GM21717 (cell line): ENCODE measurements at regions not wholly inside any gene's neighbourhood (a gene's known extent, or its start where the extent isn't known, plus 50 kb on each side); places are given as distances from the start of the nearest gene placed in this dataset.
"Not testable (repeated sequence)": the region's sequence is repeated elsewhere in the genome, so short reads cannot be mapped to it uniquely, and the experiment has no call there.

ENCODE experiments used
- ATAC-seq: cut with Tn5 transposase; IDR thresholded peaks from one replicate; pipeline ENCODE4 v1.9.1; 2021; ENCODE audit warnings: mild to moderate bottlenecking, moderate library complexity; ENCODE audit not compliant: unreplicated experiment

GRCh38 chr4:93888308-93888707 is 59.8 kb downstream of the ATOH1 start:
- no peak for ATAC-seq

DNA sequence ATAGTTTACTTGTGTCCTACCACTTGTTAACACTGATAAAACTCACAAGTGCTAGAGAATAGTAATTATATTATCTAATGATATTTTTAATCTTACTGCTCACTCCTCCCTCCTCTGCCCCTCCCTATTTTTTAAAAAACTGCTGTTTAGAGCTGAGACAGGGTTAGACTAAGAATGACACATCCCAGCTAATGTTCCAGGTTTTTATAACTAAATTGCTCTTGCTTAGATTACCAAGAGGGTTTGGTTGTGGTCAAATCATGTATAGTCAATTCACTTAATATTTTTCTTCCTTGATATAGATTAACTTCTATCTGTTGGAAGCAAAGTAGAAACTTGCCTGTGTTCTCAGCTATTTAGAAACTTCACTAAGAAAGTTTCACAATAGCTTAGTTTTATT is 60.2 kb downstream of the ATOH1 start:
- no peak for ATAC-seq

GRCh38 chr4:93891244-93891643 is 62.7 kb downstream of the ATOH1 start:
- ATAC-seq = no peak

DNA sequence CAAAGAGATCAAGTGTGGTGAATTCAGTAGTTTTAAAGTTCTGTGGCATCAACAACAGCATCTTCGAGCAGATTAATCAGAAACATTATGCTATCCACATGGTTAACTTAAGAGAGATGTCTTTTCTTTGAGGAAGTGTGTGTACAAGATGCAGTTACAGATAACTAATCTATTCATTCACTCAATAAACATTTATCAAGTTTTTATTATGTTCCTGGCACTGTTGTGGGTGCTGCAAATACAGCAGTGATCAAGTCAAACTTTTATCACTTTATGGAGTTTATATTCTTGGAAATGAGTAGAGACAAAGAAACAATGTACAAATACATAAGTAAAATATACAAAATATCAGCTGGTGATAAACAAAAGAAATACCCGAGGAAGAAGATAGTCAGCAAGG is 66.4 kb downstream of the ATOH1 start:
- no peak for ATAC-seq

DNA sequence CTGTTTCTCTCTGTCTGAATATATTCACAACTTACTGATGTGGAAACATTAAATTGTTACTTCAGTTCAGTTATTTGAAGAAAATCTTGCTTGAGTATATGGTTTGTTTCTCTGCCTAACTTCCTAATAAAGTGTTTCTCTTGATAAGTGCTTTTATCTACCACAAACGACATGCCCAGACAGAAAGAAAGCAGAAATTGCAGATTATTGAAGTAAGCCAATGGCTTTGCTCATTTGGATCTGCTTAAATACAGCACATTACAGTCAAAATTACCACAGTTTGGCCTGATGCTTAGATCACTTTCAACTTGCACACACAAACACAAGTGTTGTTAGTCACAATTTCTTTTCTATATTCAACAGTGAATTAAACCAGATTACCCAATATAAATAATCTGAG is 68.0 kb downstream of the ATOH1 start:
- ATAC-seq = no peak

GRCh38 chr4:93897559-93897958 is 69.0 kb downstream of the ATOH1 start:
- no peak for ATAC-seq

DNA sequence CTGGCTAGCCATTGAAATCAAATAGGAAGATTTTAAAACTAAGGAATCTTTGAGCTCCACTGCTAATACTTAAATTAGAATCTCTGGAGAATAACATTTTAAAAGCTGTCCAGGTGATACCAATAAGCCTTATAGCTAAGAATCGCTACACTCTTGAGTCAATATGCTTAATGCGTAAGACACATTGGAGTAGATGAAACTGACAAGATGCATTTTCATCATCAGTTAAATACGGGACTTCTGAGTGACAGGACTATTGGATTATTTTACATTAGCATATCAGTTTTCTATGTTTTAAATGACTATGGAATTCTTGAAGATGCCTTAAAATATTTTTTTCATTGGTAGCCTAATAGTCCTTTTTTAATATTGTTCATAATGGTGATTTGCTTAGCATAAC is 80.2 kb downstream of the ATOH1 start:
- no peak for ATAC-seq

DNA sequence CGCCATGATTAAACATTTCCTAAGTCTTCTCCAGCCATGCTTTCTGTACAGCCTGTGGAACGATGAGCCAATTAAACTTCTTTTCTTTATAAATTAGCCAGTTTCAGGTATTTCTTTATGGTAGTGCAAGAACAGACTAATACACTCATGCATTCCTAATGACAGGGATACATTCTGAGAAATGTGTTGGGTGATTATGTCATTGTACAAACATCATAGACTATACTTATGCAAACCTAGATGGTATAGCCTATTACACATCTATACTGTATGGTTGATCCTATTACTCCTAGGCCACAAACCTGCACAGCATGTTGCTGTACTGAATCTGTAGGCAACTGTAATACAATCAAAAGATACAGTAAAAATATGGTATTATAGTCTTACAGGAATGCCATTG is 83.1 kb downstream of the ATOH1 start:
- no peak for ATAC-seq

DNA sequence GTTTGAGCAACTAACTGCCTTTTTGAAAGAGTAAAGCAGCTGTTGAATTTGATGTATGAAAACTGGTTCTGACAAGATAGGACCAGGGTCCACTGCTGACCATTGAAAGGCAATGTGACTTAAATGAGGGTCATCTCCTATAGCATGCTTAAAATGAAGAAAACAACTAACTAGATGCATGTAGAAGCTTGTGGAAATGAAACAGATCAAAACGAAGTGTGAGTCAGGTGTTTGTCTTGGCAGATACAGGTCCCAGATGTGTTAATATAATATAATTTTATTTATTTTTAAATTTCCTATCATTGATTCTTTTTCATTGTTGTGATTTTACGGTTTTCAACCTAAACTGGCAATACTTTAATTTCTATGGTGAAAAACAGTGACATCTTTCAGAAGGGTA is 83.6 kb downstream of the ATOH1 start:
- ATAC-seq = no peak

DNA sequence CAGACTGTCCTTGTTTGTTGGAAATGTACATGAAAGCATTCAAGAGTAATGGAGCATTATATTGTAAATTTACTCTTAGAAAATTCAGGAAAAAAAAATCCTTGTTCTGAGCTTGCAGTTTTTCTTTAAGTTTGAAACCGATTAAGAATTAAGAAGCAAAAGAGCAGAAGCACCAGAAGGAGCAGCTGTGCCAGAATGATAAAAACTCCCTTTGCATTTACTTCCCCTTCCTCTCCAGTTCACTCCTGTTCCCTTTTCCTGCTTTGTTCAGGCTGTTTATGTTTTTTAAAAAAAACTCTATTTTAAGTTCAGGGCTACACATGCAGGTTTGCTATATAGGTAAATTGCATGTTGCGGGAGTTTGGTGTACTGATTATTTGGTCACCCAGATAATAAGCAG is 90.3 kb downstream of the ATOH1 start:
- ATAC-seq = no peak

DNA sequence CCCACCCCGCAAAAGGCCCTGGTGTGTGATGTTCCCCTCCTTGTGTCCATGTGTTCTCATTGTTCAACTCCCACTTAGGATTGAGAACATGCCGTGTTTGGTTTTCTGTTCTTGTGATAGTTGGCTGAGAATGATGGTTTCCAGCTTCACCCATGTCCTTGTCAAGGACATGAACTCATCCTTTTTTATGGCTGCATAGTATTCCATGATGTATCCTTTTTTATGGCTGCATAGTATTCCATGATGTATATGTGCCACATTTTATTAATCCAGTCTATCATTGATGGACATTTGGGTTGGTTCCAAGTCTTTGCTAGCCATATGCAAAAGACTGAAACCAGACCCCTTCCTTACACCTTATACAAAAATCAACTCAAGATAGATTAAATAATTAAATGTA is 95.0 kb downstream of the ATOH1 start:
- ATAC-seq = not testable (repeated sequence)

GRCh38 chr4:93947286-93947685 is 118.7 kb downstream of the ATOH1 start:
- ATAC-seq = no peak

GRCh38 chr4:93950239-93950638 is 121.7 kb downstream of the ATOH1 start:
- not testable (repeated sequence) for ATAC-seq

GRCh38 chr4:93957186-93957585 is 128.6 kb downstream of the ATOH1 start:
- ATAC-seq = no peak

DNA sequence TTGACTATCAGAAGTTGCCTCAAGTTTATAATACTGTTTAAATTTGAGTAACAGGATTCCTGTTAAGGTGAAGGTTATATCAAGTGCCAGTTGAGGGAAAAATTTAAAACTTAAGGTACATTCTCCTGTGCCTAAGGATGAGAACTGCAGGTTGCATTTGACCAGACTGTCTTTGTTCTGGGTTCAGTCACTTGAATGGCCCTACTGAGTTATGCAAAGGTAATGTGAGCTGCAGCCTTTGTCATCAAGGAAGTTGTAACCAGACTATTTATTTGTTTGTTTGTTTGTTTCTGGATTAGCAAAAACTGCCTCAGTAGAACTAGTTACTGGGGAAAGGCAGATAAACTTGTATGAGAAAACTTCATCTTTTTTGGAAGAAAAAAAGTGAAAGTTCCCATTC is 131.9 kb downstream of the ATOH1 start:
- ATAC-seq = no peak

DNA sequence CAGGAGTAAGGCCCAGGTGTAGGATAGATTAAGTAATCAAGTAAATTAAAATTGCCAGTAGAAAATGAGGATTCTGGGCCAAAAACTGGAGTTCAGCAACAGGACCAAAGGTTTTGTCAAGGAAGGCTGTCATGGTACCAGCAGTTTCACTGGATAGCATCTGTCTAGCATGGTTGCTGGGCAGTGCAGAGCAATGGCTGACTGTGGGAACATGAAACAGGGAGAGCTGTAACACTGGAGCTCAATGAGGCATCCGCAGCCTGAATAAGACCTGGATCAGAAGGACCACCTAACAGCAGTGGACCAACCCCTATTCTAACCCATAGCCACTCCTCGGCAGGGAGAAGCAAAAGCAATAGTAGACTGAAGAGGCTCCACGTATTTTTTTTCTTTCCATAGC is 132.4 kb downstream of the ATOH1 start:
- no peak for ATAC-seq

DNA sequence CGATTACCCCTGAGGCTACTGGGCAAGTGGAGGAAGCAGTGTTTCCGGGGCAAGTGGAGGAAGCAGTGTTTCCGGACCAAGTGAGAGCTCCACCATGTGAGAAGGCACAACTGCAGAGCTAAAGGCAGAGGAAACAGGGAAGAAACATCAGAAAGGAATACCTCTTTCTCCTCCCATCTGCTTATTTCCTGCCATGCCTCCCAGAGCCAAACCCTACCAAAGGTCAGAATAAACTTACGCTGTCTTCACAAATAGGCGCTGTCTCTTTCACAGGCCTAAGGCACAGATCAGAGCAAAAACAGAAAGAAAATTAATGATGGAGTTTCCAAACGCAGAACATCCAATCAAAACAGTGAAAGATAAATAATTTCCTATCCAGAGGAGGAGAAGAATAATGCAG is 153.0 kb downstream of the ATOH1 start:
- no peak for ATAC-seq

DNA sequence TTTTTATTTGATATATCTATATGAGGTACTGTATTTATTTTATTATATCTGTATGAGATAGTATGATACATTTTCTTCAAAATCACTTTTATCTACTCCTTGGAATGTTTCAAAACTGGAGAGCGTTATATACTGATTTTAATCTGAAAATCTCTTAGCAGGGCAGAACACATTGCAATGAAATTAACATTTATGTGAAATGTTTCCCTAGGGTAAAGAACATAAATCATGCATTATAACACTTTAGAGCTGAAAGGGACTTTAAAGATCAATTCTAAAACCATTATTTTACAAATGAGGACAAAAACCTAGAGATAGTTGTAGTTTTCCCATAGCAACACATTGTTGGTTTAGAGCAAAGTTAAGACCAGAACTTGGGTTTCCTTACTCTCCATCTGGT is 153.7 kb downstream of the ATOH1 start:
- no peak for ATAC-seq

DNA sequence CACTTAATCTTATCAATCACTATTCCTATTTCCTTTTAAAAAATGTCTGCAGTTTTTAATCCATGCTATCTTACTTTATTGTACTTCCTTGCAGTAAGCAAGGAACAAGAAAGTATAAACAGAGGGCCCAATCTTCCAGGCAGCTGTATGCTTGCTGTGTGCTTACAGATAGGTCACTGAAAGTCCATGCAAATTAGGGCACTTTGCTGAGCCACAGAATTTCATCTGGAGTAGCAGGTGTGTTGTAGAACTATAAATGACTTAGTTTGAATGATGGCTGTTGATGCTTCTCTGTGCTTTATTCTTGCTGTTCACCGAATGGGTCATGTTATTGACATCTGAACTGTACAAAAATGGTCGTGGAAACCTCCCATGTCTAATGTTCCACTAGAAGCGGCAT is 154.6 kb downstream of the ATOH1 start:
- ATAC-seq = peak; percentile 96

DNA sequence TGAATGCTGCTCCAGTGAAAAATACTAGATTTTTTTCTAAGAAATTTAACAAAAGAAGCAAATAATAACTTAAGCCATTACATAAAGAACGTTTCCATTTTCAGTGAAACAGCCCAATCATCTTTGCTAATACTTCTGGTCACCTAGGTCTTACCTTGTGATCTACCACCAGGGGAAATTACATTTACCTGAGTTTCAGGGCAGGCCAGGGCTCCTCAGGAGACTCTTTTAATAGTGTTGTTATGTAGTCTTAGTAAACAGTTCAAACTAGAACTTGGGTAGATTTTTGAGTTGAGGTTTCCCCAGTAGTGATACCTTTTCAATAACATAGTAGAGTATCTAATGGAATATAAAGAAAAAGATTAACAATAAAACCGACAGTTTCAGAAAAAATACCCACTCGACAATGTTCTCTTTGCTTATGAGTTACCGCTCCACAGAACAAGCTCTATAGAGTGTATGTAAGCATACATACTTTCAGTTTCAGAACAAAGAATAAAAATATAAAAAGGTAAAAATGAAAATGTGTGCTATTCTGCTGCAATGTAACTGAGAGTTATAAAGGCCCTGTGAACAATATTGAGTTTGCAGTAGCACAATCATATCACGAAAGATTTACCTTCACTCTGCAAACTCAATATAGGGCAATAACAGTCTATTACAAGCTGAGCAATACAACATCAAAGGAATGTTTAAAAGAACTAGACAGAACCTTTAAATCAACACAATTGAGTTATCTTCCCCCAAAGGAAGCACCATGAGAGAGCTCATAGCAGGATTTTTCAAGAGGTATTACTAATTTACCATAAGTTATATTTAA is 165.8 kb downstream of the ATOH1 start:
- no peak for ATAC-seq

GRCh38 chr4:93996895-93997294 is 168.3 kb downstream of the ATOH1 start:
- ATAC-seq = no peak

DNA sequence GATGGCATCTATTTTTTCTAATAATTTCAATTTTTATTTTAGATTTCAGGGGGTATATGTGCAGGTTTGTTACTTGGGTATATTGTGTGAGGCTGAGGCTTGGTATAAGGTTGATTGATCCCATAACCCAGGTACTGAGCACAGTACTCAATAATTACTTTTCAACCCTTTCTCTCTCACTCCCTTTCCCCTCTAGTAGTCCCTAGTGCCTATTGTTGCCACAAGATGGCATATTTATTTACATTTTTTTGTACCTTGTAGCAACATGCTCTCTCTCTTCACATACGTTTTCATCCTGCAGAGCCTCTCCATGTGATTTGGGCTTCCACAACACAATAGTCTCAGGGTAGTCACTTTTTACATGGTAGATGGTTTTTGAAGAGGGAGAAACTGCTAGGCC is 172.0 kb downstream of the ATOH1 start:
- ATAC-seq = no peak

DNA sequence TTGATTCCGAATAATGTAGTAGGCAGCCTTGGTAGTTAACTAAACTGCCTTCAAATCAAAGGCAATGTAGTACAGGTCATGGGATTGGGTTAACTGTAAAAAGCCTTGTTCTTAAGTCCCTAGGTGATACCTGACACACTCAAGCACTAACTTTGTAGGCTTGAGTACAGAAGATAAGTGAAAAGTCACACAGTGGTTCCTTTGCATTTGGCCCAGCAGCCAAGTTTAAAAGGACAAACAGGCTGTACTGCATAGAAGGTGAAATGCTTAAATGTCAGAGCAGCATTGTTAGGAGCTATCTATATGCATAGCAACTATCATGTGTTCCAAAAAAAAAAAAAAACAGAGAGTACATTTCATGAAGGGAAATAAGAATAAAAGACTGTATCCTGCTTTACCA is 178.4 kb downstream of the ATOH1 start:
- ATAC-seq = no peak
